Muscle of leg (tissue), 3 donors: ENCODE measurements at regions not wholly inside any gene's neighbourhood (a gene's known extent, or its start where the extent isn't known, plus 50 kb on each side); places are given as distances from the start of the nearest gene placed in this dataset.

Experiments
- DNase-seq: peaks from one replicate; pipeline ENCODE4 v3.0.0; 2013
- H3K27ac ChIP-seq: one replicate; pipeline ENCODE4 v1.5.1; 2013; ENCODE audit warnings: mild to moderate bottlenecking, low read length, control low read depth
- H3K27me3 ChIP-seq: one replicate; pipeline ENCODE4 v1.6.1; 2013; ENCODE audit warnings: low read length; ENCODE audit not compliant: control insufficient read depth, insufficient read depth
- H3K36me3 ChIP-seq: one replicate; pipeline ENCODE4 v1.6.1; 2013; ENCODE audit warnings: low read length; ENCODE audit not compliant: control insufficient read depth, insufficient read depth
- H3K4me1 ChIP-seq: one replicate; pipeline ENCODE4 v1.6.1; 2013; ENCODE audit warnings: low read length; ENCODE audit not compliant: control insufficient read depth, insufficient read depth
- H3K4me3 ChIP-seq: one replicate; pipeline ENCODE4 v1.5.1; 2013; ENCODE audit warnings: low read length, control low read depth
- H3K9me3 ChIP-seq: replicated peaks from 2 replicates; pipeline ENCODE4 v1.6.1; 2013; ENCODE audit warnings: low read depth, low read length; ENCODE audit not compliant: control insufficient read depth
- WGBS: methylation state at CpG from one replicate; pipeline ENCODE4 v1.1.5; 2013; ENCODE audit warnings: missing lambda C conversion rate; ENCODE audit not compliant: insufficient coverage; 5-methylcytosine and 5-hydroxymethylcytosine counted together

- WGBS: 88% methylated on average over 1 of the region's 3 CpGs
- no peak overlapping the region for H3K4me3 ChIP-seq
- no peak overlapping the region for H3K27ac ChIP-seq
- no peaks in the 10 kb centered on the region for H3K9me3 ChIP-seq
- peak; percentile 52 for DNase-seq
- H3K4me1 ChIP-seq: peaks cover 3% of the 10 kb centered on the region
- H3K27me3 ChIP-seq: no peaks in the 10 kb centered on the region
- H3K36me3 ChIP-seq: no peaks in the 10 kb centered on the region
These were observed 194.0 kb upstream of the HHIP start for GRCh38 chr4:144451766-144452450.

GRCh38 chr4:144456196-144456595, 189.8 kb upstream of the HHIP start:
- Histone ChIP-seq H3K27ac (no peak overlapping the region), H3K4me1 (no peaks in the 10 kb centered on the region), H3K4me3 (no peak overlapping the region), H3K36me3 (no peaks in the 10 kb centered on the region), H3K27me3 (no peaks in the 10 kb centered on the region), H3K9me3 (no peaks in the 10 kb centered on the region)
- DNase-seq: no peak
- WGBS: 100% methylated on average over 1 of the region's 2 CpGs

GRCh38 chr4:144461906-144462305, 184.1 kb upstream of the HHIP start:
- peak; percentile 32 for DNase-seq
- Histone ChIP-seq H3K9me3 (no peaks in the 10 kb centered on the region), H3K4me1 (no peaks in the 10 kb centered on the region), H3K27me3 (no peaks in the 10 kb centered on the region), H3K4me3 (no peak overlapping the region), H3K27ac (no peak overlapping the region), H3K36me3 (no peaks in the 10 kb centered on the region)
- WGBS: 36% methylated on average over 3 of the region's 5 CpGs

GRCh38 chr4:144463236-144463635, 182.7 kb upstream of the HHIP start:
- H3K27ac ChIP-seq: no peak overlapping the region
- no peaks in the 10 kb centered on the region for H3K36me3 ChIP-seq
- no CpG with 5 or more reads among the region's 1 CpG for WGBS
- H3K9me3 ChIP-seq: no peaks in the 10 kb centered on the region
- DNase-seq: no peak
- no peaks in the 10 kb centered on the region for H3K27me3 ChIP-seq
- H3K4me3 ChIP-seq: no peak overlapping the region
- H3K4me1 ChIP-seq: no peaks in the 10 kb centered on the region

GRCh38 chr4:144463896-144464295, 182.1 kb upstream of the HHIP start:
- Histone ChIP-seq H3K36me3 (no peaks in the 10 kb centered on the region), H3K4me1 (no peaks in the 10 kb centered on the region), H3K9me3 (no peaks in the 10 kb centered on the region), H3K4me3 (no peak overlapping the region), H3K27ac (no peak overlapping the region), H3K27me3 (no peaks in the 10 kb centered on the region)
- 100% methylated on average over 1 of the region's 7 CpGs for WGBS
- no peak for DNase-seq

- H3K4me1 ChIP-seq: no peaks in the 10 kb centered on the region
- H3K9me3 ChIP-seq: no peaks in the 10 kb centered on the region
- no peak for DNase-seq
- WGBS: no CpG with 5 or more reads among the region's 2 CpGs
- no peaks in the 10 kb centered on the region for H3K27me3 ChIP-seq
- no peak overlapping the region for H3K4me3 ChIP-seq
- H3K27ac ChIP-seq: no peak overlapping the region
- no peaks in the 10 kb centered on the region for H3K36me3 ChIP-seq
These were observed 180.4 kb upstream of the HHIP start for GRCh38 chr4:144465546-144465945.

- DNase-seq: no peak
- Histone ChIP-seq H3K9me3 (no peaks in the 10 kb centered on the region), H3K4me3 (no peak overlapping the region)
These were observed 165.9 kb upstream of the HHIP start for GRCh38 chr4:144480068-144480467.

GRCh38 chr4:144489831-144490230, 156.1 kb upstream of the HHIP start:
- DNase-seq: no peak
- WGBS: no CpG with 5 or more reads among the region's 1 CpG
- no peak overlapping the region for H3K4me3 ChIP-seq

More at GRCh38 chr4:144480068-144480467, 165.9 kb upstream of the HHIP start:
- no peaks in the 10 kb centered on the region for H3K4me1 ChIP-seq
- H3K27ac ChIP-seq: no peak overlapping the region
- H3K36me3 ChIP-seq: no peaks in the 10 kb centered on the region
- no peaks in the 10 kb centered on the region for H3K27me3 ChIP-seq

GRCh38 chr4:144494280-144494679, 151.7 kb upstream of the HHIP start:
- Histone ChIP-seq H3K9me3 (no peaks in the 10 kb centered on the region), H3K36me3 (no peaks in the 10 kb centered on the region), H3K4me1 (no peaks in the 10 kb centered on the region), H3K27me3 (no peaks in the 10 kb centered on the region), H3K27ac (no peak overlapping the region), H3K4me3 (no peak overlapping the region)
- no peak for DNase-seq
- WGBS: 64% methylated on average over 2 of the region's 2 CpGs

More at GRCh38 chr4:144489831-144490230, 156.1 kb upstream of the HHIP start:
- no peaks in the 10 kb centered on the region for H3K36me3 ChIP-seq
- no peak overlapping the region for H3K27ac ChIP-seq
- no peaks in the 10 kb centered on the region for H3K27me3 ChIP-seq
- no peaks in the 10 kb centered on the region for H3K9me3 ChIP-seq
- no peaks in the 10 kb centered on the region for H3K4me1 ChIP-seq

GRCh38 chr4:144495944-144496343, 150.0 kb upstream of the HHIP start:
- WGBS: 70% methylated on average over 1 of the region's 2 CpGs
- no peaks in the 10 kb centered on the region for H3K4me1 ChIP-seq
- H3K9me3 ChIP-seq: no peaks in the 10 kb centered on the region
- no peak overlapping the region for H3K4me3 ChIP-seq
- H3K27me3 ChIP-seq: no peaks in the 10 kb centered on the region
- no peak overlapping the region for H3K27ac ChIP-seq
- DNase-seq: no peak
- no peaks in the 10 kb centered on the region for H3K36me3 ChIP-seq

- H3K27me3 ChIP-seq: no peaks in the 10 kb centered on the region
- no peaks in the 10 kb centered on the region for H3K36me3 ChIP-seq
- no peak overlapping the region for H3K4me3 ChIP-seq
- no peak for DNase-seq
- no peaks in the 10 kb centered on the region for H3K4me1 ChIP-seq
- no peak overlapping the region for H3K27ac ChIP-seq
- no peaks in the 10 kb centered on the region for H3K9me3 ChIP-seq
These were observed 146.2 kb upstream of the HHIP start for GRCh38 chr4:144499777-144500176.
